ENCODE measurements at regions not wholly inside any gene's neighbourhood (a gene's known extent, or its start where the extent isn't known, plus 50 kb on each side); places are given as distances from the start of the nearest gene placed in this dataset.

- no peaks in the 10 kb centered on the region for H3K27me3 ChIP-seq (ENCODE audit: control insufficient read depth, insufficient read depth, low read length)
- H3K4me3 ChIP-seq (ENCODE audit: low read length) = no peak overlapping the region
- TF ChIP-seq CTCF (IDR thresholded peaks at IDR 0.05) = no peak
- no peak overlapping the region for H3K27ac ChIP-seq (ENCODE audit: low read length)
- H3K9me3 ChIP-seq (ENCODE audit: control insufficient read depth, insufficient read depth, low read length) = no peaks in the 10 kb centered on the region
- H3K9me3 Mint-ChIP-seq = no peaks in the 10 kb centered on the region
- ATAC-seq (no peak), DNase-seq (no peak)
- H3K4me3 Mint-ChIP-seq = no peak overlapping the region
- no peaks in the 10 kb centered on the region for H3K27me3 Mint-ChIP-seq (ENCODE audit: low read depth in 2 of 2)
- no peak overlapping the region for H3K27ac Mint-ChIP-seq
- H3K4me1 Mint-ChIP-seq = no peaks in the 10 kb centered on the region
- H3K36me3 ChIP-seq (ENCODE audit: control insufficient read depth, insufficient read depth, low read length) = no peaks in the 10 kb centered on the region
- no peaks in the 10 kb centered on the region for H3K36me3 Mint-ChIP-seq
- intact Hi-C loops (cut with micrococcal nuclease) = no loop called here
- 94% methylated on average over 14 of the region's 14 CpGs for WGBS (ENCODE audit: insufficient coverage)
- H3K4me1 ChIP-seq (ENCODE audit: control insufficient read depth, insufficient read depth, low read length) = no peaks in the 10 kb centered on the region
Observed at GRCh38 chr7:441684-442421, 77.8 kb downstream of the PDGFA start.

- DNase-seq (no peak), ATAC-seq (no peak)
- no peaks in the 10 kb centered on the region for H3K36me3 ChIP-seq (ENCODE audit: control insufficient read depth, insufficient read depth, low read length)
- no peaks in the 10 kb centered on the region for H3K27me3 ChIP-seq (ENCODE audit: control insufficient read depth, insufficient read depth, low read length)
- Mint-ChIP-seq H3K4me1 (no peaks in the 10 kb centered on the region), H3K27me3 (ENCODE audit: low read depth in 2 of 2) (no peaks in the 10 kb centered on the region), H3K27ac (no peak overlapping the region), H3K36me3 (no peaks in the 10 kb centered on the region), H3K9me3 (no peaks in the 10 kb centered on the region), H3K4me3 (no peak overlapping the region)
- no peak overlapping the region for H3K27ac ChIP-seq (ENCODE audit: low read length)
- no peak overlapping the region for H3K4me3 ChIP-seq (ENCODE audit: low read length)
- TF ChIP-seq CTCF (IDR thresholded peaks at IDR 0.05) = no peak
- no peaks in the 10 kb centered on the region for H3K4me1 ChIP-seq (ENCODE audit: control insufficient read depth, insufficient read depth, low read length)
- no peaks in the 10 kb centered on the region for H3K9me3 ChIP-seq (ENCODE audit: control insufficient read depth, insufficient read depth, low read length)
- WGBS (ENCODE audit: insufficient coverage) = 94% methylated on average over 7 of the region's 7 CpGs
- intact Hi-C loops (cut with micrococcal nuclease) = no loop called here
Observed at GRCh38 chr7:442457-442856, 77.2 kb downstream of the PDGFA start.

- no peak overlapping the region for H3K27ac ChIP-seq (ENCODE audit: low read length)
- Mint-ChIP-seq H3K36me3 (no peaks in the 10 kb centered on the region), H3K27me3 (ENCODE audit: low read depth in 2 of 2) (no peaks in the 10 kb centered on the region), H3K9me3 (no peaks in the 10 kb centered on the region), H3K4me1 (no peaks in the 10 kb centered on the region), H3K4me3 (no peak overlapping the region), H3K27ac (no peak overlapping the region)
- intact Hi-C loops (cut with micrococcal nuclease) = no loop called here
- no peaks in the 10 kb centered on the region for H3K27me3 ChIP-seq (ENCODE audit: control insufficient read depth, insufficient read depth, low read length)
- no peaks in the 10 kb centered on the region for H3K36me3 ChIP-seq (ENCODE audit: control insufficient read depth, insufficient read depth, low read length)
- ATAC-seq = no peak
- no peak overlapping the region for H3K4me3 ChIP-seq (ENCODE audit: low read length)
- TF ChIP-seq CTCF (IDR thresholded peaks at IDR 0.05) = no peak
- 86% methylated on average over 1 of the region's 1 CpG for WGBS (ENCODE audit: insufficient coverage)
- no peak for DNase-seq
- H3K9me3 ChIP-seq (ENCODE audit: control insufficient read depth, insufficient read depth, low read length) = no peaks in the 10 kb centered on the region
- no peaks in the 10 kb centered on the region for H3K4me1 ChIP-seq (ENCODE audit: control insufficient read depth, insufficient read depth, low read length)
Observed at GRCh38 chr7:443279-443833, 76.3 kb downstream of the PDGFA start.

- H3K9me3 ChIP-seq (ENCODE audit: control insufficient read depth, insufficient read depth, low read length) = no peaks in the 10 kb centered on the region
- WGBS (ENCODE audit: insufficient coverage) = 94% methylated on average over 8 of the region's 8 CpGs
- H3K27ac ChIP-seq (ENCODE audit: low read length) = no peak overlapping the region
- H3K27ac Mint-ChIP-seq = no peak overlapping the region
- H3K36me3 ChIP-seq (ENCODE audit: control insufficient read depth, insufficient read depth, low read length) = no peaks in the 10 kb centered on the region
- no peak for DNase-seq
- H3K4me1 ChIP-seq (ENCODE audit: control insufficient read depth, insufficient read depth, low read length) = no peaks in the 10 kb centered on the region
- peaks cover 0 to 7% of the 10 kb centered on the region in 2 donors for H3K27me3 Mint-ChIP-seq (ENCODE audit: low read depth in 2 of 2)
- no peaks in the 10 kb centered on the region for H3K36me3 Mint-ChIP-seq
- intact Hi-C loops (cut with micrococcal nuclease) = no loop called here
- TF ChIP-seq CTCF (IDR thresholded peaks at IDR 0.05) = no peak
- no peaks in the 10 kb centered on the region for H3K4me1 Mint-ChIP-seq
- H3K4me3 ChIP-seq (ENCODE audit: low read length) = no peak overlapping the region
- ATAC-seq = no peak
- H3K9me3 Mint-ChIP-seq = no peaks in the 10 kb centered on the region
- H3K27me3 ChIP-seq (ENCODE audit: control insufficient read depth, insufficient read depth, low read length) = no peaks in the 10 kb centered on the region
- H3K4me3 Mint-ChIP-seq = no peak overlapping the region
Observed at GRCh38 chr7:444606-445005, 75.0 kb downstream of the PDGFA start.

Data from natural killer cell (primary cell).